NCI-H69 (cell line): ENCODE measurements at regions not wholly inside any gene's neighbourhood (a gene's known extent, or its start where the extent isn't known, plus 50 kb on each side); places are given as distances from the start of the nearest gene placed in this dataset.
"Not testable (repeated sequence)": the region's sequence is repeated elsewhere in the genome, so short reads cannot be mapped to it uniquely, and the experiment has no call there.

Experiments used
- DNase-seq: peaks from one replicate; lab custom pipeline; 2025; lab: John Stamatoyannopoulos, UW

GRCh38 chr6:4725136-4725760 is 51.0 kb upstream of the CDYL start:
- DNase-seq = not testable (repeated sequence)

GRCh38 chr6:4724727-4725126 is 51.5 kb upstream of the CDYL start:
- DNase-seq = not testable (repeated sequence)

DNA sequence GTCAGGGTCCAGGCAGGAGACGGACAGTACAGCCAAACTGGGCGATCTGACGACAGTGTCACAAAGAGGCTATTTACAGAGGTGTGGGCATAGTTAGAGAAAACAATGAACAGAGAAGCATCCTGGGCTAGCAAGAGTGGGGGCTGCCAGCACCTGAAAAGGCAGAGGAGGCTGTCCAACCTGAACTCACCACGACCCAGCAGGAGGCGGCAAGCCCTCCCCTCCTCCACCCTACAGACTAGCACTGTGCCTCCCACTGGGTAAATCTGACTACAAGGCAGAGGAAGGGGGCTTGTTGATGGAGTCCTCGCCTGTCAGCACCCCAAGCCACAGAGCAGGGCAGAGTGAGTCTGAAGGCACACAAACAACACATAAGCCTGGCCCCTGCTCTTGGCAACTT is 52.8 kb upstream of the CDYL start:
- peak; percentile 32 for DNase-seq

DNA sequence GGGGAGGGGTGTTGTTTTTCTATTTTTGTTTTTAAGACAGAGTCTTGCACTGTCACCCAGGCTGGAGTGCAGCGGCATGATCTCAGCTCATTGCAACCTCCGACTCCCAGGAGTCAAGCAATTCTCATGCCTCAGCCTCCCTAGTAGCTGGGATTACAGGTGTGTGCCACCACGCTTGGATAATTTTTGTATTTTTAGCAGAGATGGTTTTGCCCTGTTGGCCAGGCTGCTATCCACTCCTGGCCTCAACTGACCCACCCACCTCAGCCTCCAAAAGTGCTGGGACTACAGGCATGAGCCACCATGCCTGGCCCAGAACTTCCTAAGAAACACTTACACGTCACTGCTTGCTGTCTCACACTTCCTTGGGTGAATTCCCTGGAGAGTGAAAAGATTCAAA is 54.8 kb upstream of the CDYL start:
- not testable (repeated sequence) for DNase-seq

GRCh38 chr6:4719491-4719890 is 56.7 kb upstream of the CDYL start:
- DNase-seq = no peak

DNA sequence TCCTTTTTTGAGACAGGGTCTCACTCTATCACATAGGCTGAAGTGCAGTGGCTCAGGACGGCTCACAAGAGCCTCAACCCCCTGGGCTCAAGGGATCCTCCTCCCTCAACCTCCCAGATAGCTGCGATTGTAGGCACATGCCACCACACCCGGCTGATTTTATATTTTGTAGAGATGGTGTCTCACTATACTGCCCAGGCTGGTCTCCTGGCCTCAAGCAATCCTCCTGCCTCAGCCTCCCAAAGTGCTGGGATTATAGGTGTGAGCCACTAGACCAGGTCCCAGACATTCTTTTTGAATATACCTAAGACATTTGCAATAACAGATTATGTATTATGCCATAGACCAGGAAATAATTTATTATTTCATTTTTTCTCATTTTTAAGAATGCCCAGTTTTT is 58.3 kb upstream of the CDYL start:
- DNase-seq = no peak

DNA sequence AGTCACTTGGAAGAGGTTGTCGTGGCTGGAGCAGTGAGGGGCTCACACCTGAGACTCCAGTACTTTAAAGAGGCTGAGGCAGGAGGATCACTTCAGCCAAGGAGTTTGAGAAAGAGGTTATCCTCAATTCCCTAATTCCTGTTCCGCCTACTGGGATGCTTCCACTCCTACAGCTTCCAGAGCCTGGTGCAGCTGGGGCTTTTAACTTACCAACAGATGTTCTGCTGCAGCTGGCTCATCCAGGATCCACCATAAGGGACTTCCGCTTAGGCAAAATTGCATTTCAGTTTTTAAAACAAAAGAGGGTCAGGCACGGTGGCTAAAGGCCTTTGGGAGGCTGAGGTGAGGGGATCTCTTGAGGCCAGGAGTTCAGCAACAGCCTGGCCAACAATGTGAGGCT is 59.1 kb upstream of the CDYL start:
- no peak for DNase-seq

DNA sequence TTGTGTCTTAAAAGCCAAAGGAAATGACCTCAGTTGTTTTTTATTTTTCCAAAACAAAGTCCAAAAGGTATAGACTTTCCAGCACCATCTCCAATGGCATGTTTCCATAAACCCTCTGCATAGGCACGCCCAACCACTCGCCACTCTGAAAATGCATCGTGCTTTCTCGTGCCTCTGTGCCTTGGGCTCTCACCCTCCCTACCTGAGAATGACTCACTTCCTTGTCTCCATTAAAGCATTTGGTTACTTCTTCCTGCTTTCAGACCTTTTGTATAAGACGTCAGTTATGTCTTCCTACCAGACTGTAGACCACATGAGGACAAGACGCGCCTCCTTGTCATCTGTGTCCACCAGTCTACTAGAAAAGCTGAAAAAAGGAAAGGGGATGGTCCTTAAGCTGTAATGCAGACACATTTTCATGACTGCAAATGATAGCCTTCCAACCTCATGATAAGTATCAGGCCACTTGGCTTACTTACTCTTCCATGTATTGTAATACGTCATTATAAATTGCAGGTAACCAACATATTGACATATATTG is 61.2 kb upstream of the CDYL start:
- no peak for DNase-seq

DNA sequence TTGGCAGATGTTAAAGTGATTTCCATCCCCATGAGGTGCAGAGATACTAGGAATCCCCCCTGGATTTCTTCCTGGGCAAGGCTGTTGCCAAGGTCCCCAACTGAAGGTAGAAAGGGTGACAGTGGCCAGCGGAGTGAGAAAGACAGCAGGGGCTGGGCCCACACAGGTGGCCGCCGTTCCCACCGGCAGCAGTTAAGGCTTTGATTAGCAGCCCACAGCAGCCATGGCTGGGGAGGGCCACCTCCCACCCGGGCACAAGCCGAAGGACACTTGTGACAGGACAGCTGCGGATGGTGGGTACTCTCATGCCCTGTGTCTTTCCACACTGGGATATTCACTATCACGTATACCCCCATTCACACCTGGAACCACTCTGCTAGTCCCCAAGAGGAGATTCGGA is 63.9 kb upstream of the CDYL start:
- no peak for DNase-seq

GRCh38 chr6:4707011-4707410 is 69.2 kb upstream of the CDYL start:
- peak; percentile 62 for DNase-seq

- DNase-seq = no peak
Observed at GRCh38 chr6:4705809-4706208, 70.4 kb upstream of the CDYL start.

DNA sequence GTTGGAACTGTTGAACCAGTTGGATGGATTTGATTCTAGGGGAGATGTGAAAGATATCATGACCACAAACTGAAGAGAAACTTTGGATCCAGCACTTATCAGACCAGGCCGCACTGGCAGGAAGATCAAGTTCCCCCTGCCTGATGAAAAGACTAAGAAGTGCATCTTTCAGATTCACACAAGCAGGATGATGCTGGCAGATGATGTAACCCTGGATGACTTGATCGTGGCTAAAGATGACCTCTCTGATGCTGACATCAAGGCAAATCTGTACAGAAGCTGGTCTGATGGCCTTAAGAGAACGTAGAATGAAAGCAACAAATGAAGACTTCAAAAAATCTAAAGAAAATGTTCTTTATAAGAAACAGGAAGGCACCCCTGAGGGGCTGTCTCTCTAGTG is 72.8 kb upstream of the CDYL start:
- no peak for DNase-seq

DNA sequence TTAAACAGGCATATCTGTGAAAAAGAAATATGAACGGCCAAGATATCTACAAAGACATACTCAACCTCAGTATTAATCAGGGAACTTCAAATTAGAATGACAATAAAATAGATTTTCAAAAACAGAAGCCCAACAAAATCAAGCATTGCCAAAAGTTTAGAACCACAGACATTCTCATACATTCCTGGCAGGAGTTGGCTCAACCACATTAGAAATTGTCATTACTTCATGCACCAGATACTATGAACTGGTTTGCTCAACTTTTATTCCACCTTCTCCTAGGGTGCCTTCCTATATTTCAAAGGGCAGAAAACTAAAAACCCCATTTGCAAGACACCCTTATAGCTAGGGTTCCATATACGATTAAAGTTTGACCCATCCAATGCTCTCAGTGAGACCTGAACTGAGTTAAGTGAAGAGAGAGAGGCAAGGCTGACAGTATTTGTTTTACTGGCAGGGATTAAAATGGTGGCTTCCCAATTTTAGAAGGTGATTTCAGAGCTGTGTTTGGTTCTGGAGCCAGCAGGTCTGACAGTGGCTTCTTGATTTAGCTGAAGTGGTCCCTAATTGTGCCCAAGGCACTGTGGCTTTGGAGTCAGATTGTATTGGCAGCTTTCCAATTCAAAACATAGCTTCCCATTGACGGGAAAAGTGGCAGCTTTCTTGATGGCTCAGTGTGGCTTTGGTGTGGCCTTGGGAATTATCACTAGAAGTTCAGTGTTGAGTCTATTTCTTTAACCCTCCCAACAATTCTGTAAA is 77.1 kb upstream of the CDYL start:
- DNase-seq = peak; percentile 83

DNA sequence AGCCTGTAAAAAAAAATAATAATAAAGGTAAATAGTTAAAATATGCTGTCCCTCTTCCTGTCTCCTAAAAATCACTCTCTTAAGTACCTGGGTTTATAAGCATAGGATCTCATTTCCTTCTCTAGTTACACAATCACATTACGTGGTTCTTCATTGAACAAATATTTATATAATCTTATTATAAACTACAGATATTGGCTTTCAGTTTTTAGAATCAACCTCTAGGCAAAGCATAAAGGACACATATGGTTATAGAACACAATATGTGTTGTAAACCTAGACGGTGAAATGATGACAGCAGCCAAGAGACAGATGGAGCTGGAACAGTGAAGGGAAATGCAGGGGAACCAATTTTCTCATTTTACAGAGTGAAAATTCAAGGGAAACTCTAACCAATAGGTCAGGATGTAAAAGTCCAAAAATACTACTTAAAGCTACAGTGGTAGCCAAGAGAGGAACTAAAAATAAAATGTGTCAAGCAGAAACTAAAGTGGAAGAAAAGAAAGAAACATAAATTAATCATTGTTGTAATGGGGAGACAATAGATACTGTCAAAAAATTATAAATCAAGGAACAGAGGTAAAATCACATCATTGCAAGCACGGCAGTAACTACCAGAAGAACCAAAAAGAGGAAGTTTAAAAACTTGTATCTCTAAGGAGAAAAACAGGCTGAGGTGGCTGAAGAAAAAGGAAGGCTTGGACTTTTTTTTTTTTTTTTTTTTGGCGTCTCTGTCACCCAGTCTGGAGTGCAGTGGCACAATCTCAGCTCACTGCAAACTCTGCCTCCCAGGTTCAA is 82.8 kb upstream of the CDYL start:
- peak; percentile 88 for DNase-seq

GRCh38 chr6:4692664-4693063 is 83.5 kb upstream of the CDYL start:
- DNase-seq = no peak

DNA sequence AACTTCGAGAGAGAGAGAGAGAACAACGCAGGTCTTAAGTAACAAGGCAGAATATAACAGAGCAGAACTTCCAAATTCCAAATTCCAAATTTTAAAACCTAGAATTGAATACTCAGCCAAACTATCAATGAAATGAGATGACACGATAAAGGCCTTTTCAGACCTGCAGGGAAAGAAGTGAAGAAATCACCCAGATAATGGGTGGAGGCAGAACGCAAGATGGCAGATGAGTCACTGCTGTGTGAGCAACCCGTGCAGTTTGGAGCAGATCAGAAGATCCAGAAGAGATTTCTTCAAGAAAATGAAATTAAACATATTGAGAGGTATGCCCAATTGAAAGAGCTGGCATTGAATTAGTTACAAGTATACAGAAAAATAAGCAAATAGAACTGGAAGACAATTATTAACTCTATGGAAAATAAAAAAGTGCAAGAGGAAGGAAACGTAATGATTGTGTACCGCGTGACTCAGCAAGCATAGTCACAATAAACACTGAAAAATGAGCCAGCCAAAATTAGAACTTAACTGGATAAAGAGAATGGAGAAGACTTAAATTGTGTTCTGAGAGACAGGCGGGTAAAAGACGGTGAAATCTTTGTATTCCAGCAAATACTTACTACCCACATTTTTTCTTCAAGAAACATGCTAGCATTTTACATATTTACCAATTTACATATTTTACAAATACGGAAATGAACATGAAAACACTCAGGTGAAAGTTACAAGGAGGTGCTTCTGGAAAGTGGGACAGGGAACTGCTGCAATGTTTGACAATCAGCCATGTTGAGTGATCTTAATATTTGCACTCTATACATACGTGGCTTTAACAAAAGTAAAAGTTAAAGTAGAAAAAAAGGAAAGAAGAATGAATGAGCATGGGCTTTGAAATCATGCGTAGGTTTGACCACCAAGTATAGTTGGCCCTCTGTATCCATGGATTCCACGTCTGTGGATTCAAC is 87.9 kb upstream of the CDYL start:
- peak; percentile 20 for DNase-seq

- DNase-seq = no peak
Observed at GRCh38 chr6:4687656-4687988, 88.6 kb upstream of the CDYL start.

DNA sequence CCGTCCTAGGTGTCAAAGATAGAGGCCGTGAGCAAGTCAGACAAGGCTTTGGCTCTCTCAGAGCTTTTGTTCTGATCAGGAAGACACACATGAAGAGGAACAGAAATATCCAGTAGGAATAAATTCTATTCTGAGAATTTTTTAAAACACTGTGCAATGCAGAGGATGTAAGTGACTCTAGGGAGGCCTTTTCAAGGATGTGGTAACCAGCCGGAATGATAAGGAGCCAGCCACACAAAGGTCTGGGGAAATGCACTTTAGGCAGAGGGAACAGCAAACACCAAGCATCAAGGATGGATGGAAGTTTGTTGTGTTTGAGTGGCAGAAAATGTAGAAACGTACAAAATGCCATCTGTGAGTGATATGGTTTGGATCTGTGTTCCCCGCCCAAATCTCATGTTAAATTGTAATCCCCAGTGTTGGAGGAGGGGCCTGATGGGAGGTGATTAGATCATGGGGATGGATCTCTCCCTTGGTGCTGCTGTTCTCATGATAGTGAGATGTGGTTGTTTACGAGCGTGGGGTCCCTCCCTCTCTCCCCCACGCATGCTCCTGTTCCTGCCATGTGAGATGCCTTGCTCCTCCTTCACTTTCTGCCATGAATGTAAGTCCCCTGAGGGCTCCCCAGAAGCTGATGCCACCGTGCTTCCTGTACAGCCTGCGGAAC is 93.6 kb upstream of the CDYL start:
- no peak for DNase-seq

- DNase-seq = no peak
Observed at GRCh38 chr6:4678506-4679300, 97.5 kb upstream of the CDYL start.

DNA sequence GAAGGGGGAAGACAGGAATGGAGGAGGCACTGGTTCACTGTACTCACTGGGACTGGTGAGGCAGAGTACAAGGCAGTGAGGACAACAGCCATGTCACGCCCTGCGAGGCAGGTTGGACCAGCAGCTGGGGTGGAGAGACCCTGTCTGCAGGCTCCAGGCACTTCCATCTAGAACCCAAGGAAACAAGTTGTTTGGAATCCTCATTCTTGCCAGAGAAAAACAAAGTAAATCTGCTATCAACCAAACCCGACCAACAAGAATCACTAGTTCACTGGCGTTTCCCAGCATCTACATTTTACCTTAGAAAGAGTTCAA is 98.5 kb upstream of the CDYL start:
- no peak for DNase-seq
